Kidney (tissue), 13 donors: ENCODE measurements at regions not wholly inside any gene's neighbourhood (a gene's known extent, or its start where the extent isn't known, plus 50 kb on each side); places are given as distances from the start of the nearest gene placed in this dataset.
"Not testable (repeated sequence)": the region's sequence is repeated elsewhere in the genome, so short reads cannot be mapped to it uniquely, and the experiment has no call there.

Experiments used
- DNase-seq, 5 donors: peaks; one replicate each; pipeline ENCODE4 v3.0.0-alpha.2; 2013 to 2020
- FAIRE-seq: peaks from 2 replicates; lab custom pipeline; 2012; peaks lifted over from hg19 to GRCh38; lab: Jason Lieb, UNC
- H3K27ac ChIP-seq, 2 donors: one replicate each; pipeline ENCODE4 v1.7.0; 2013; ENCODE audit warnings: low read depth in 2 of 2, low read length in 2 of 2, inconsistent platforms in 1 of 2
- H3K27me3 ChIP-seq: one replicate; pipeline ENCODE4 v1.7.1; 2013; ENCODE audit warnings: low read length, inconsistent platforms; ENCODE audit not compliant: control insufficient read depth, insufficient read depth
- H3K36me3 ChIP-seq, 3 donors: one replicate each; pipeline versions ENCODE4 v1.7.0 to v1.7.1; 2013; ENCODE audit warnings: low read length in 3 of 3, control low read depth in 1 of 3, inconsistent platforms in 1 of 3; ENCODE audit not compliant: insufficient read depth in 3 of 3, control insufficient read depth in 2 of 3
- H3K4me1 ChIP-seq, 3 donors: one replicate each; pipeline versions ENCODE4 v1.7.0 to v1.7.1; 2013; ENCODE audit warnings: low read length in 3 of 3, inconsistent platforms in 1 of 3, low read depth in 1 of 3; ENCODE audit not compliant: control insufficient read depth in 2 of 3, insufficient read depth in 2 of 3
- H3K4me3 ChIP-seq, 3 donors: one replicate each; pipeline versions ENCODE4 v1.7.0 to v1.8.1; 2013; ENCODE audit warnings: low read length in 3 of 3, control low read depth in 1 of 3, inconsistent platforms in 1 of 3
- H3K9ac ChIP-seq, 3 donors: one replicate each; pipeline versions ENCODE4 v1.7.0 to v1.7.1; 2013; ENCODE audit warnings: low read length in 3 of 3, control low read depth in 1 of 3, inconsistent platforms in 1 of 3
- H3K9me3 ChIP-seq, 3 donors: one replicate each; pipeline versions ENCODE4 v1.7.0 to v1.7.1; 2013; ENCODE audit warnings: low read length in 3 of 3, control low read depth in 1 of 3, inconsistent platforms in 1 of 3; ENCODE audit not compliant: control insufficient read depth in 2 of 3, insufficient read depth in 1 of 3
- intact Hi-C: fragments of 100-400 bp; cut with DNase I; formaldehyde crosslinking; loops from one replicate; pipeline ENCODE4 v1.11.1; 2022
- TF ChIP-seq, protein P1 (sequence below): IDR thresholded peaks from 3 replicates; pipeline ENCODE4 v1.5.1; 2012; ENCODE audit warnings: mild to moderate bottlenecking, moderate library complexity, borderline replicate concordance; ENCODE audit not compliant: insufficient read depth; ENCODE audit errors: extremely low read depth
- donor health status: control.
- donor health status: control.
- donor health status: control.
- donor health status: control.
- donor health status: control.
- donor health status: DM: yes; HTN: yes; CAD: no.
- donor health status: Normal renal cell carcinoma (clear cell type).

DNA sequence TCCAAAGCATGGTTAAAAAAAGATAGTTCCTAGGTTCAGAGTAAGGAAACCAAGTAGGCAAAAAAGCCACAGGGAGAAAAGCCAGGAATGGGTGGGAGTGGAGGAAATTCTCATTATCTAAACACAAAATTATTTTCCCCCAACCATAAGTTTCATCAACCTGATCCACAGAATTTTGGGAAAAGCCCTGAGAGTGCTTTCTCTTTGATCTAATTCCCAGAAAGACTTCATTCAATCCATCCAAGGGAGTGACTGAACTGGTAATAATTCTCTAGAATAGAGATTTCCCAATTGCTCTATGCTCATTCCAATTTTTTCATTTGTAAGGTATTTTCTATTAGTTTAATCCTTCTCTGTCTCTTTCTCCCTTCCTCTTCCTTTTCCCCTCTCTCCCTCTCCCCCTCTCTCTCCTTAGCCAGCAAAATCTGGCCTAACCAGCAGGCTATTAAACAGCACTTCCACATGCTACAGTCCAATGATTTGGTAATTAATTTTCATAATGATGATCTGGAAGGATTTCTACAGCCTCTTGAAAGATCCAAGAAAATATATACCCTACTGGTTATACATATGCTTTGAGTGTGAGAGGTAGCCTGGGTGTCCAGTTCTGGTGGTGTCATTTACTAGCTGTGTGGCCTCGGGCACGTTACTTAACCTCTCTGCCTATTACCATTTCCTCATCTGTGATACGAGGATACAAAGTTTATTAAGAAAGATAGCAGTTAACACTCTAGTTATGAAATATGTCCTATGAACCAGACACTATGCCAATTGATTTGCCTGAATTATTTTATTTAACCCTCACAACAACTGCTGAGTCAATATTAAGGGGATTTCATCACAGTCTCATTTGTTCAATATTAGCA, 251.5 kb upstream of the RASGEF1B start:
- no peak for DNase-seq
- Histone ChIP-seq H3K36me3 (no peaks in the 10 kb centered on the region), H3K9ac (no peak overlapping the region), H3K27me3 (no peaks in the 10 kb centered on the region), H3K4me3 (no peak overlapping the region), H3K4me1 (peaks cover 2 to 3% (median 3%) of the 10 kb centered on the region in 3 donors), H3K27ac (no peak overlapping the region), H3K9me3 (no peaks in the 10 kb centered on the region)
- FAIRE-seq = no peak
- intact Hi-C loops = no loop called here
- TF ChIP-seq, protein P1, sequence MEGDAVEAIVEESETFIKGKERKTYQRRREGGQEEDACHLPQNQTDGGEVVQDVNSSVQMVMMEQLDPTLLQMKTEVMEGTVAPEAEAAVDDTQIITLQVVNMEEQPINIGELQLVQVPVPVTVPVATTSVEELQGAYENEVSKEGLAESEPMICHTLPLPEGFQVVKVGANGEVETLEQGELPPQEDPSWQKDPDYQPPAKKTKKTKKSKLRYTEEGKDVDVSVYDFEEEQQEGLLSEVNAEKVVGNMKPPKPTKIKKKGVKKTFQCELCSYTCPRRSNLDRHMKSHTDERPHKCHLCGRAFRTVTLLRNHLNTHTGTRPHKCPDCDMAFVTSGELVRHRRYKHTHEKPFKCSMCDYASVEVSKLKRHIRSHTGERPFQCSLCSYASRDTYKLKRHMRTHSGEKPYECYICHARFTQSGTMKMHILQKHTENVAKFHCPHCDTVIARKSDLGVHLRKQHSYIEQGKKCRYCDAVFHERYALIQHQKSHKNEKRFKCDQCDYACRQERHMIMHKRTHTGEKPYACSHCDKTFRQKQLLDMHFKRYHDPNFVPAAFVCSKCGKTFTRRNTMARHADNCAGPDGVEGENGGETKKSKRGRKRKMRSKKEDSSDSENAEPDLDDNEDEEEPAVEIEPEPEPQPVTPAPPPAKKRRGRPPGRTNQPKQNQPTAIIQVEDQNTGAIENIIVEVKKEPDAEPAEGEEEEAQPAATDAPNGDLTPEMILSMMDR = no peak

DNA sequence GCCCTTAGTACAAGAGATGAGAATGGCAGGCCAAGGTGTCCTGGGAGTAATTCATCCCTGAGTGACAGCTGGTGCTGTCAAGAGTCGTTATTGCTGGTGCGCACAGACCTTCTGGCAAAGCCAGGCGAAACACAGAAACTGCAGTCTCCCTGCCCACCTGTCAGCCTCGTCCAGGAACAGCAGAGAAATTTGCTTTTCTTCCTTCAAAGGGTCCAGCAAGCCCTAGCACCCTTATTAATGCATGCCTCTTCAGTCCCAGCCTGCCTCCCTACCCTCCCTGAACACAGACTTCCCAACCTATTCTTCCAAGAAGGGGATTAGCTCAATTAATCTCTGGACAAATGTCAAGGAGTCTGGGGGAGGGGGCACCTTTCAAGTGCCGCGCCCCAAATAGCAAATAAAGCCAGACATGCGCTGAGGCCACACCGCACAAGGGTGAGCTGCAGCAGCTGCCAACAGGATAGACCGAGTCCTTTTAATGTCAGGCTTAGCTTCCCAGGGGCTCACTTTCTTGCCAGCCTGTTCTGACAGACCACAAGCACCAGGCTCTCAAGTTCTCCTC, 250.7 kb upstream of the RASGEF1B start:
- no peak overlapping the region for H3K9ac ChIP-seq
- peaks cover 2 to 3% (median 3%) of the 10 kb centered on the region in 3 donors for H3K4me1 ChIP-seq
- H3K27me3 ChIP-seq = no peaks in the 10 kb centered on the region
- H3K4me3 ChIP-seq = no peak overlapping the region
- no peak overlapping the region for H3K27ac ChIP-seq
- TF ChIP-seq, protein P1 = no peak
- FAIRE-seq = no peak
- H3K36me3 ChIP-seq = no peaks in the 10 kb centered on the region
- peak in 4 of 5 donors; percentile 48 to 61 (median 52) for DNase-seq
- H3K9me3 ChIP-seq = no peaks in the 10 kb centered on the region
- intact Hi-C loops = no loop called here

DNA sequence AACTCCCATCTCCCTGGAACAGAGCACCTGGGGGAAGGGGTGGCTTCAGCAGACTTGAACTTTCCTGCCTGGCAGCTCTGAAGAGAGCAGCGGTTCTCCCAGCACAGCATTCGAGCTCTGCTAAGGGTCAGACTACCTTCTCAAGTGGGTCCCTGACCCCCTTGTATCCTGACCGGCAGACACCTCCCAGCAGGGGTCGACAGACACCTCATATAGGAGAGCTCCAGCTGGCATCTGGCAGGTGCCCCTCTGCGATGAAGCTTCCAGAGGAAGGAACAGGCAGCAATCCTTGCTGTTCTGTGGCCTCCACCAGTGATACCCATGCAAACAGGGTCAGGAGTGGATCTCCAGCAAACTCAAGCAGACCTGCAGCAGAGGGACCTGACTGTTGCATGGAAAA, 244.1 kb upstream of the RASGEF1B start:
- FAIRE-seq = no peak
- intact Hi-C loops = no loop called here

DNA sequence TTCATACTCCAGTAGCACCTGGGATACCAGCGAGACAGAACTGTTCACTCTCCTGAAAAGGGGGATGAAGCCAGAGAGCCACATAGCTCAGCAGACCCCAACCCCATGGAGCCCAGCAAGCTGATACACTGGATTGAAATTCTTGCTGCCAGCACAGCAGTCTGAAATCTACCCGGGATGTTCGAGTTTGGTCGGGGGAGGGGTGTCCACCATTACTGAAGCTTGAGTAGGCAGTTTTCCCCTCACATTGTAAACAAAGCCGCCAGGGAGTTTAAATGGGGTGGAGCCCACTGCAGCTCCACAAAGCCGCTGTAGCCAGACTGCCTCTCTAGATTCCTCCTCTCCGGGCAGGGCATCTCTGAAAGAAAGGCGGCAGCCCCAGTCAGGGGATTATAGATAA, 243.7 kb upstream of the RASGEF1B start:
- H3K27me3 ChIP-seq, H3K4me1 ChIP-seq, intact Hi-C loops, H3K9me3 ChIP-seq, H3K27ac ChIP-seq, FAIRE-seq, H3K9ac ChIP-seq, H3K4me3 ChIP-seq, H3K36me3 ChIP-seq: not testable (repeated sequence)
- DNase-seq = peak in 4 of 5 donors; percentile 35 to 48 (median 44)

More for the DNA sequence above, 244.1 kb upstream of the RASGEF1B start:
- DNase-seq = no peak
- Histone ChIP-seq H3K36me3 (no peaks in the 10 kb centered on the region), H3K9ac (no peak overlapping the region), H3K4me1 (no peaks in the 10 kb centered on the region), H3K27me3 (no peaks in the 10 kb centered on the region), H3K4me3 (no peak overlapping the region), H3K9me3 (no peaks in the 10 kb centered on the region), H3K27ac (no peak overlapping the region)
- TF ChIP-seq, protein P1 = no peak
